Common myeloid progenitor, CD34-positive (primary cell): ENCODE measurements at regions not wholly inside any gene's neighbourhood (a gene's known extent, or its start where the extent isn't known, plus 50 kb on each side); places are given as distances from the start of the nearest gene placed in this dataset.

Experiments used
- CTCF ChIA-PET: fragments of 350-600 bp; sonication (Branson Sonifier 250); formaldehyde crosslinking; loops from one replicate; lab custom pipeline; 2021; ENCODE audit warnings: antibody characterized with exemption; lab: Charles Lee
- POLR2A ChIA-PET: fragments of 350-600 bp; sonication (Branson Sonifier 250); formaldehyde crosslinking; loops from one replicate; lab custom pipeline; 2021; ENCODE audit warnings: antibody characterized with exemption; lab: Charles Lee
- DNase-seq, 3 donors: peaks; one replicate each; pipeline versions ENCODE4 v3.0.0 to v3.0.0-alpha.2; 2013
- H3K27ac ChIP-seq, 2 experiments: 1 replicate in 1 of 2; 2 replicates in 1 of 2; pipeline ENCODE4 v1.7.0; 2013; ENCODE audit warnings: inconsistent platforms in 2 of 2, low read length in 2 of 2, mild to moderate bottlenecking in 2 of 2, low read depth in 1 of 2, moderate library complexity in 1 of 2; ENCODE audit not compliant: severe bottlenecking in 2 of 2, insufficient read depth in 1 of 2, poor library complexity in 1 of 2
- H3K27me3 ChIP-seq, 5 experiments: replicated peaks in 2 of 5; 1 replicate in 3 of 5; 2 replicates in 2 of 5; pipeline versions ENCODE4 v1.6.1 to v1.7.0; 2013; ENCODE audit warnings: low read length in 4 of 5, mild to moderate bottlenecking in 2 of 5, moderate library complexity in 2 of 5, inconsistent platforms in 1 of 5; ENCODE audit not compliant: insufficient read depth in 5 of 5, control insufficient read depth in 4 of 5
- H3K36me3 ChIP-seq, 4 experiments: 1 replicate in 2 of 4; 2 replicates in 2 of 4; pipeline versions ENCODE4 v1.6.1 to v1.7.0; 2013; ENCODE audit warnings: low read length in 3 of 4, control low read depth in 1 of 4, mild to moderate bottlenecking in 1 of 4; ENCODE audit not compliant: control insufficient read depth in 4 of 4, insufficient read depth in 4 of 4
- H3K4me1 ChIP-seq, 4 experiments: 1 replicate in 3 of 4; 2 replicates in 1 of 4; pipeline versions ENCODE4 v1.6.1 to v1.7.1; 2013; ENCODE audit warnings: low read length in 3 of 4, mild to moderate bottlenecking in 3 of 4, control low read depth in 1 of 4, inconsistent platforms in 1 of 4, moderate library complexity in 1 of 4; ENCODE audit not compliant: control insufficient read depth in 4 of 4, insufficient read depth in 4 of 4; ENCODE audit errors: control extremely low read depth in 1 of 4
- H3K4me3 ChIP-seq, 7 experiments: 1 replicate in 4 of 7; 2 replicates in 3 of 7; pipeline versions ENCODE4 v1.5.1 to v1.7.0; 2013; ENCODE audit warnings: mild to moderate bottlenecking in 7 of 7, low read length in 6 of 7, moderate library complexity in 6 of 7, inconsistent platforms in 2 of 7, low read depth in 2 of 7, control low read depth in 1 of 7; ENCODE audit not compliant: insufficient read depth in 4 of 7, control insufficient read depth in 1 of 7; ENCODE audit errors: extremely low read depth in 1 of 7
- H3K9me3 ChIP-seq, 5 experiments: 1 replicate in 4 of 5; 2 replicates in 1 of 5; pipeline versions ENCODE4 v1.6.1 to v1.7.1; 2013; ENCODE audit warnings: low read length in 4 of 5, mild to moderate bottlenecking in 2 of 5, inconsistent platforms in 1 of 5, low read depth in 1 of 5, moderate library complexity in 1 of 5; ENCODE audit not compliant: control insufficient read depth in 4 of 5, insufficient read depth in 2 of 5; ENCODE audit errors: control extremely low read depth in 1 of 5
- WGBS: methylation state at CpG from one replicate; pipeline ENCODE4 v1.1.5; 2013; ENCODE audit not compliant: insufficient coverage; 5-methylcytosine and 5-hydroxymethylcytosine counted together

- WGBS = 68% methylated on average over 4 of the region's 4 CpGs
- Histone ChIP-seq H3K27ac (no peak overlapping the region), H3K36me3 (no peaks in the 10 kb centered on the region), H3K4me3 (no peak overlapping the region), H3K27me3 (no peaks in the 10 kb centered on the region), H3K9me3 (no peaks in the 10 kb centered on the region), H3K4me1 (no peaks in the 10 kb centered on the region)
- CTCF ChIA-PET = no interaction called here
- POLR2A ChIA-PET = no interaction called here
- DNase-seq = peak; percentile 2 to 10 (median 8)
Measured at GRCh38 chr1:102434421-102434820, 437.7 kb upstream of the OLFM3 start.

- ChIA-PET CTCF (no interaction called here), POLR2A (no interaction called here)
- H3K9me3 ChIP-seq = no peaks in the 10 kb centered on the region
- H3K27ac ChIP-seq = no peak overlapping the region
- WGBS = no CpG with 5 or more reads among the region's 1 CpG
- H3K36me3 ChIP-seq = no peaks in the 10 kb centered on the region
- H3K4me3 ChIP-seq = no peak overlapping the region
- no peak for DNase-seq
- H3K4me1 ChIP-seq = no peaks in the 10 kb centered on the region
- H3K27me3 ChIP-seq = no peaks in the 10 kb centered on the region
Measured at GRCh38 chr1:102431253-102431652, 434.5 kb upstream of the OLFM3 start.

DNA sequence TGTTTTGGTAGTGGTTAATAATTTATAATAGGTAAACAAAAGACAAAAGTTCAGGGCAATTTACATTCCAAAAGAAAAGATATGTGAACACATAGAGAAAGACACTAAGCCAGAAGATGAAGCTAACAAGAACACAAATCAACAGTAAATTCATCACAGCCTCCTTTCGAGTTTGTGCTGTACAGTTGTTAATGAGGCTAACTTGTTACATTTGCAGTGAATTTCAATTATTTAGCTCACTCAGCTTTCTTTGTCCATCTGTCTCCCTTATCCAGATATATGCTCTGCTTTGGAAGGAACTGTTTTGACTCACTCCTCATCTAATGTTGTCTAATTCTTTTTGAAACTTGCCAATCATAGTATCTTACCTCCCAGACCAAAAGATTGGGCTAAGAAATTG is 423.3 kb upstream of the OLFM3 start:
- H3K36me3 ChIP-seq = no peaks in the 10 kb centered on the region
- H3K27me3 ChIP-seq = no peaks in the 10 kb centered on the region
- H3K4me3 ChIP-seq = no peak overlapping the region
- ChIA-PET CTCF (no interaction called here), POLR2A (no interaction called here)
- no peaks in the 10 kb centered on the region for H3K9me3 ChIP-seq
- 100% methylated on average over 1 of the region's 1 CpG for WGBS
- H3K4me1 ChIP-seq = no peaks in the 10 kb centered on the region
- DNase-seq = no peak
- no peak overlapping the region for H3K27ac ChIP-seq
